ENCODE measurements at regions not wholly inside any gene's neighbourhood (a gene's known extent, or its start where the extent isn't known, plus 50 kb on each side); places are given as distances from the start of the nearest gene placed in this dataset.

DNA sequence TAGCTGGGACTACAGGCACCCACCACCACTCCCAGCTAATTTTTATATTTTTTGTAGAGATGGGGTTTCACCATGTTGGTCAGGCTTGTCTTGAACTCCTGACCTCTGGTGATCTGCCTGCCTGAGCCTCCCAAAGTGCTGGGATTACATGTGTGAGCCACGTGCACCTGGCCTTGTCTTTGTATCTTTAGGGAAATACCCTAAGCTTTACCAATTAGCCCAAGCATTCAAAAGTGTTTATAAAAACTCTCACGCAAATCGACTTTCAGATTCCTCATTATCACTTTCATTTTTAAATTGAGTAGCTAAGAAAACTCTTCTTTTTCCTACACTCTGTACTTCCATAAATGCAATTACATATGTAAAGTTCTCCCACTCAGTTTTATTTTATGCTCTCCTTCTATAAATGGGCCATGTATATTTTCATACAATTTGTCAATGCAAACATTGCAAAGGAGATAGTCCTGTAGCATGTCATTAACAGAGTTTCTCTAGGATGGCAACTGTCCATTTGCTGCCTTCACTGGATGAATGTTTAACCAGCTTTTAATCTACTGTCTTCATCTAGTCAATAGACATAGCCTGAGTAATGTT is 326.2 kb upstream of the LRATD1 start:
- no peak for DNase-seq (ENCODE audit: insufficient read length, low spot score)
- FAIRE-seq = no peak
- TF ChIP-seq, protein P1, sequence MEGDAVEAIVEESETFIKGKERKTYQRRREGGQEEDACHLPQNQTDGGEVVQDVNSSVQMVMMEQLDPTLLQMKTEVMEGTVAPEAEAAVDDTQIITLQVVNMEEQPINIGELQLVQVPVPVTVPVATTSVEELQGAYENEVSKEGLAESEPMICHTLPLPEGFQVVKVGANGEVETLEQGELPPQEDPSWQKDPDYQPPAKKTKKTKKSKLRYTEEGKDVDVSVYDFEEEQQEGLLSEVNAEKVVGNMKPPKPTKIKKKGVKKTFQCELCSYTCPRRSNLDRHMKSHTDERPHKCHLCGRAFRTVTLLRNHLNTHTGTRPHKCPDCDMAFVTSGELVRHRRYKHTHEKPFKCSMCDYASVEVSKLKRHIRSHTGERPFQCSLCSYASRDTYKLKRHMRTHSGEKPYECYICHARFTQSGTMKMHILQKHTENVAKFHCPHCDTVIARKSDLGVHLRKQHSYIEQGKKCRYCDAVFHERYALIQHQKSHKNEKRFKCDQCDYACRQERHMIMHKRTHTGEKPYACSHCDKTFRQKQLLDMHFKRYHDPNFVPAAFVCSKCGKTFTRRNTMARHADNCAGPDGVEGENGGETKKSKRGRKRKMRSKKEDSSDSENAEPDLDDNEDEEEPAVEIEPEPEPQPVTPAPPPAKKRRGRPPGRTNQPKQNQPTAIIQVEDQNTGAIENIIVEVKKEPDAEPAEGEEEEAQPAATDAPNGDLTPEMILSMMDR (IDR thresholded peaks at IDR 0.05; ENCODE audit: insufficient read depth, missing control alignments) = no peak

DNA sequence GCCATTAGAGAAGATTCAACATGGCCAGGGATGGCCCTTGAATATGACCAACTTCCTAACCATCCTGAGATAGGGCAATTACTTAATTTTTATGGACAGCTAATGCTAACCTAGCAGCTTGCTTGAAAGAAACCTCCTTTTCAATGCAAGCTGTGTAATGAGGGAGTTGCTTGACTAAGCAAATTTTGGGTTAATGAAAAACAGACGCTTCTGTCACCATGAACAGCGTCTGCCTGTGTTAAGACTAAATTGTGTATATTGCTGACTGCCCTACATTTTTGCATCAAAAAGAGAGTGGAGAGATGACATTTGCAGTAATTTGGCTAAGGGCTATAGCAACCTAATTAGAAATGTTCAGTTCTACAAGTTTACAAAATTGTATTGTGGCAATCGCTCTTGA is 319.2 kb upstream of the LRATD1 start:
- FAIRE-seq (no peak), DNase-seq (ENCODE audit: insufficient read length, low spot score) (no peak)
- TF ChIP-seq, protein P1 (IDR thresholded peaks at IDR 0.05; ENCODE audit: insufficient read depth, missing control alignments) = no peak

DNA sequence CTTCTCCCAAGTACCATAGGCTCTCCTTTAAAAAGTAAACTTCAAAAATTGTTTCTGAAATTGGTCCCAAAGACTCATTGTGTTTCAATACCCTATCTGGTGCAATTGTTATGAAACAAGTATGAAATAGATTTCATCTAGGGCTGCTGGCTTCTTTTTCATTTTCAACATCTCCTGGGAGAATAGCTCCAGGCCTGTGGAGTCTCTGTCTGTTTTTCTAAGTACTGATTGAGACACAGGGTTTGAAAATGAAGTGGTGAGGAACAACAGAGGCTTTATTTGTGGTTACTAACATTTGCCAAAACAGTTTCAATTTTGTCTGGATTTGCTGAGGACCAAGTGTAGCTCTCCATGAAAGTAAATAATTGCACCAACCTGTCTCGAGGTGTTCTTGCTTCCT is 315.9 kb upstream of the LRATD1 start:
- DNase-seq (ENCODE audit: insufficient read length, low spot score) = no peak
- FAIRE-seq = no peak
- TF ChIP-seq, protein P1 (IDR thresholded peaks at IDR 0.05; ENCODE audit: insufficient read depth, missing control alignments) = no peak

DNA sequence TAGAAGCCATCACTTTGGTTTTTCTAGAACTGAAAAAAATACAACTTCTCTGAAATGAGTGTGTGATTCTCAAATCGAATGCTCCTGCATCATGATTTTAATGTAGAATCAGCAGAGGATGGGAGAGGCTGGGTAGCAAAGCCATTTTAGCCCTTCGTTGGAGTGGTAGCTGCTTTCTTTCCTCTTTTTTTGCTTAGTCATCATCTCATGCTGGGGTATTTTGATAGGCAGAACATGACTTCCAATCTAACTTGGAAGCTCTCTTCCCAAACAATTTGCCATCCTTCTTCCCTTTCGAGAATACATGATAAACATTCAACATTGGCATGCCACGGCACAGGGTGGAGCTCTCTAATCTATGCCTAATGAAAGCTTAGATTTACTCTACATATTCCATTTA is 311.2 kb upstream of the LRATD1 start:
- TF ChIP-seq, protein P1 (IDR thresholded peaks at IDR 0.05; ENCODE audit: insufficient read depth, missing control alignments) = no peak
- no peak for DNase-seq (ENCODE audit: insufficient read length, low spot score)
- FAIRE-seq = no peak

DNA sequence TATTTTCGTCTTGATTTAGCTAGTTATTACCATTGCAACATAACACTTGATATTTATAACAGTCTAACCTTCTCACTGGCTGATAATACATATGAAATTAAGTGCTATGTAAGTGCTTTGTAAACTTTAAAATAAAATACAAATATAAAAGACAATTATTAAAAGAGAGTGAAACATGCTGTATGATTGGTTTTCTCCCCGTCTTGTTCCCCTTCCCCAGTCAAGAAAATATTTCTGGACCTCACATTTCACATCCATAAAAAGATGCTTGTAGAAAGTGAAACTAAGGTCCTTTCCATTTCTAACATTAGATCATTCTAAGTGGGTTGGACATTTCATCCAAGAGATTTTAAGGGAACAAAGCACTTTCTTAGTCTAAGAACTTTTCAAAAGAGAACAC is 310.2 kb upstream of the LRATD1 start:
- FAIRE-seq (no peak), DNase-seq (ENCODE audit: insufficient read length, low spot score) (no peak)
- TF ChIP-seq, protein P1 (IDR thresholded peaks at IDR 0.05; ENCODE audit: insufficient read depth, missing control alignments) = no peak

DNA sequence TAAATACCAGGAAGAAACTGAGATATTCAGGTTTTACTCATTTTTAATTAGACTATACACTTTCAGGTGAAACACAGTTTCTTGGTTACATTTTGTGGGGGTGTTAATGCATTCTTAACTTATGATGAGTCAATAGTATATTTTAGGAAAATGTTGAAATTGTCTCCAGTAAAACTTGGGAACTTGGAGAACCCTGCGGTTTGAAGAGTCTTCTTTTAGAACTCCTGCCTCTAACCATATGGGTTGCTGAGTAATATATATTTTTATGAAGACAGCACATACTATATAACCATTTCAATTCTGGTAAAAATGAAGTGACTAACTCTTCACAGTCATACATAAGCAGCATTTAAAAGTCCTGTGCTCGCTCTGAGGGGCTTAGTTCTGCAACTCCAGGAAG is 308.2 kb upstream of the LRATD1 start:
- DNase-seq (ENCODE audit: insufficient read length, low spot score) (no peak), FAIRE-seq (no peak)
- TF ChIP-seq, protein P1 (IDR thresholded peaks at IDR 0.05; ENCODE audit: insufficient read depth, missing control alignments) = no peak

DNA sequence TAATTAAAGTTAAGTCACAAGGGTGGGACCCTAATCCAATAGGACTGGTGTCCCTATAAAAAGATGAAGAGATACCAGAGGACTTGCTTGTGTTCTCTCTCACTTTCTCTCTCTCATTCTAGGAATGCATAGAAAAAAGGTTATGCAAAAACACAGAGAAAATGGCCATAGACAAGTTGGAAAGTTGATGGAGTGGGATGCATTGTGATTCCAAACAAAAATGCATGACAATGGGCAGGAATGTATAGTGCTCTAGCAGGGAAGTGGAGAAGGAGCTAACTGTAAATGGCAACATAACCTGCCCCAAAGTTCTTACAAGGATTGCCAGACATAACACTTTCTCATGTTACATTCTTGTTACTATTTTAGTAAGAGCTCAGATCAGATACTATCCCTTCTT is 301.6 kb upstream of the LRATD1 start:
- DNase-seq (ENCODE audit: insufficient read length, low spot score) = no peak
- no peak for FAIRE-seq

More for the DNA sequence above, 301.6 kb upstream of the LRATD1 start:
- TF ChIP-seq, protein P1 (IDR thresholded peaks at IDR 0.05; ENCODE audit: insufficient read depth, missing control alignments) = no peak

All from D721Med (cell line).